Amniotic epithelial cell (primary cell): ENCODE measurements at regions not wholly inside any gene's neighbourhood (a gene's known extent, or its start where the extent isn't known, plus 50 kb on each side); places are given as distances from the start of the nearest gene placed in this dataset.

ENCODE experiments used
- DNase-seq: peaks from one replicate; pipeline ENCODE4 v3.0.0-alpha.2; 2010; ENCODE audit warnings: low read depth

- DNase-seq = no peak
Measured at GRCh38 chr14:85390236-85390635, 139.7 kb upstream of the FLRT2 start.

- DNase-seq = no peak
Measured at GRCh38 chr14:85391455-85391854, 138.5 kb upstream of the FLRT2 start.

- DNase-seq = no peak
Measured at GRCh38 chr14:85391892-85392291, 138.1 kb upstream of the FLRT2 start.

GRCh38 chr14:85399186-85399585, 130.8 kb upstream of the FLRT2 start:
- DNase-seq = peak; percentile 14

DNA sequence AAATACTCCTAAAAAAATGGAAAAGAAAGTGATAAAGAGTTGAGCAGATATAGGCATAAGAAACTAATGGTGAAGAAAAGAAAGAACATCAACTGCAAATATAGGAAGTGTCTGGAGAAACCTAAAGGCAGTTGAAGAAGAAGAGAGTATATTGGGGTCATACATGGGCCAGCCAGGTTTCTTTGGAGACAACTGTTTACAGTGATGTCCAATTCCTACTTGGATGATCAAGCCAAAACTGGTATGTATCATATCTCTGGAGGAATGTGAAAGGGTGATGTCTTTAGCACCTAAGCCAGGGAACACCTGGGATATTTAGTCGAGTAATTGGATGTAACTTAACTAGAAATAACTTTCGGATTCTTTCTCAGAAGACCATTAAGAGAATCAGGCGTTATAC, 129.3 kb upstream of the FLRT2 start:
- DNase-seq = no peak

DNA sequence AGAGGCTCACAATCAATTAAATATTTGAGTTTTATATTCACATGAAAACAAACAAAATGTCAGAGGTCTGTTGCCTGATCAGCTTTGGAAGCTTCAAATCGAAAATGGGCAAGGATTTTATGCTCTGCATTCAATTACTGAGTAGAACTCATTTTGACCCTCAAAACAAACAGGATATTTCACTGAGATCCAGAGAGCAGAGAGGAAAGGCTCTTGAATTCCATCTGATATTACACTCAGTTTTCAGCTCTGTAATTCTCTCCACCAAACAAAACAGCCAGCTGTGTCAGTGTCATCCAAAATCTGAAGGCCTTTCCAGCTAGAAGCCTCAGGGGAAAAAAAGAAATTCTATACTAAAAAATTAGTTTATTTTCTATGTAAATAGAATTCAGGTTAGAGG, 128.6 kb upstream of the FLRT2 start:
- no peak for DNase-seq

DNA sequence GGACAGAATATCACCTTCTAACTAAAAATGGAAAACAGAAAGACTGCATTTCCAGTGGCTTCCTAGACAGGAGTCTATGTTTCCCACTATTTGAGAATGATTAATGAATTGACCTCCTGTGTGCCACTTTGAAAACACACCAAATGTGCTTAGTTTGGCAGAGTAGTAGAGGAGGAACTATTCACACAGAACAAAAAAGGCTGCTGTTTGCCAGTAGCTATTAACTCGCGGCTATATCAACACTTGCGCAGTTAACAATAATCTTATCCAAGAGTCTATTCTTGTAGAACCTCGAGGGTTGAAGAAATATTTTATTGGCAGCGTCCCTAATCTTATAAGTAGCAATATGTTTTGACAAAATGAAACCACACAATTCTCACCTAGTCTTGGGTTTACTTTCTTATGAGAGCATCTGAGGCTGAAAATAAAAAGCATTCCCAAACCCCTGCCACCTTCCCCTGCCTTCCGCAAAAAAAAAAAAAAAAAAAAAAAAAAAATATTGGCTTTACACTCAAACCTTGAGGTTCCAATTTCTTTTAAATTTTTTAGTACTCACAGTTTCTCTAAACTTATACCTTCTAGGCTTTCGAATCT, 127.3 kb upstream of the FLRT2 start:
- DNase-seq = no peak

DNA sequence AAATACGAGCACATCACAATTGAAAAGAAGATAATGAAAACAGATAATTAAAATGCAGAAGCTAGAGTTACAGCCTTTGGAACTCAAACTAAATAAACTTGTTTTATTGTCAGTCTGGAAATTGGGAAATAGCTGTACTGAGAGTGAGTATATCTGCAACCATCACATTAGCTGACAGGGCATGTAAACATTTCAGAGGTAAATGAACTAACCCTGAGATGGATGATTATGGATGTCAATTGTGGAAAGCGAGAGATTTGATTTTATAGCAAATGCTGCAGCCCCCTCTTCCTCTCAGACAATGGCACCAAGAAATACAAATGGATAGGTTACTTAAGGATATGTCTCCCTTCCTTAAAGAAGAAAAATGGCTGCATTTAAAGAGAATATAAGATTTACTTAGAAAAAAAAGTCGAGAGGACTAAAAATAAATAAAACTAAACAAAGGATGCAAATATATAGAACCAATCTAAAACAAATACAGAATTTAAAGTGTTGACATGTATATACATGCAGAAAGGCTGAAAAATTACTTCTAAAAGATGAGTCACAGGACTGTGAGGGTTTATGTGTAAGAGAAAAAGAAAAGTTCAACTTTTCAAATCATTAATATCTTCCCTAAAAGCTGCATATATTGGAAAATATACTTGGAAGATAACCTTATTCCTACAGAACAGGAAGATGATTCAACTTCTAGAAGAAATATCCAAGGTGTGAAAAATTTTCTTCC, 120.3 kb upstream of the FLRT2 start:
- no peak for DNase-seq

DNA sequence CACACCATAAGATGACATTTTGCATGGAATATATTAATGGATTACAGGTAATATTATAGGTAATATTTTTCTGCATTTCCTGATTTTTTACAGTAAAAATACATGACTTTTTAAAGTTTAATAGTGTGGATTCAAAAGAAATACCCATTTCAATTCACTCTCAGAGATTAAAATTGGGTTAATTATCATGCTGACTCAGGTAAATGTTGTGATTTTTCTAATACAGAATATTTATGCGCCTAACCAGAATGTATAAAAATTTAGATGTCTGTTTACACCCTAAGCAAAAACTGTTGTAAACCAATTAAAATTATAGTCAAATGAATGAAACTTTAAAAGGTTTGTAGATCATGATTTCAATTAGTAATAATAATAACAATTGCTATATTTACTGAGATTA, 117.2 kb upstream of the FLRT2 start:
- DNase-seq = no peak

DNA sequence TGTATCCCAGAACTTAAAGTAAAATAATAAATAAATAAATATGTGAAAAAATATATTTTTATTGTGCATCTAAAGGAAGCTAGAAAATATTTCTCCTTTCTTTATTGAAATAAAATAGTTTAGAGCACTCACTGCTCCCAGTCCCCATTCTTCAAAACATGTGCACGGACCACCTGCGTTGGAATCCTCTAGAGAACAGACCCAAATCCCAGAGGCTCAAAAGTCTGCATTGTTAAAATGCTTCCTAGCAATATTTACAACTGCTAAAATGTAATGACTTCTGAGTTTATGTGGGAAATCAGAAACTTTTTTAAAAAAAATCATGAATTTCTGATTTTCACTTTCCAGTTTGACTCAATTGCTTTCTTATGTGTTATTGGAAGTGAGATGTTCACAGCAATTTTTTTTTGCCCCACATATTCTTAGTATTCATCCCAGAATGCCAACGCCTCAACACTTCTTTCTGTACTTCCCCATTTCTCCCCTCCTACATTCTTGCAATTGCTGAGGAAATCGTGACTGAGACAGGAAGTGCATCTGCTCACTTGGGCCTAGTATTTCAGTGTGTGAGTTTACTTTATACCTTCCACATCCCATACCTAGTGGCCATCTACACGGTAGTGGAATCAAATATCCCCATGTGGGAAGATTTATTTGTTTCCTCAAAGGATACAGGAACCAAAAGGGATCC, 116.0 kb upstream of the FLRT2 start:
- no peak for DNase-seq

DNA sequence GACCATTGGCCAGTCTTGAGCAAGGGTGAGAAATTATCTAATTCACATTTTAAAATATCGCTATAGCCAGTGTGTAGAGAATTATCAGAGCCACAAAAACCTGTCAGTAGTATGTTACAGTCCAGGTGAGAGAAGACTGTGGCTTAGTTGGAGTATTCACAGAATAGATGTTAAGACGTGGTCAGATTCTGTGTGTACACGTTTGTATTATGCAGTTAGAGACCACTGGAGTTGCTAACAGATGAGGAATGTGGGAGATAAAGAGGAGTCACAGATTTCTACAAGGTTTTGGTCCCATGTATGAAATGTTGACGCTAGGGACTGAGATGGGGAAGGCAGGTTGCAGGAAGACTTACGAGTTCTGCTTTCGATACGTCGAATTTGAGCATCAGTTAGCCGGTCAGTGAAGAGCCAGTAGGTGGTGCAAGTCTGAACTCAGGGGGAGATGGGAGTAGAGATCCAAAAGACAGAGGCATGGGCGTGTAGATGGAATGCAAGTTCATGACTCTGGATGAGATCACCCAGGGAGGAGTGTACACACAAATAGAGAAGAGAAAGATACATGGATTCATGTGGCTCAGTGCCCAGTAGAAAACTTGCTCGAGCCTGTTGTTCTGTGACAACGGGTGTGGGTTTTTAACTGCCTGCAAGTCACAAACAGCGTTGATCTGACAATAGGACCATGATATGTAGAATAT, 114.8 kb upstream of the FLRT2 start:
- DNase-seq = peak; percentile 96

DNA sequence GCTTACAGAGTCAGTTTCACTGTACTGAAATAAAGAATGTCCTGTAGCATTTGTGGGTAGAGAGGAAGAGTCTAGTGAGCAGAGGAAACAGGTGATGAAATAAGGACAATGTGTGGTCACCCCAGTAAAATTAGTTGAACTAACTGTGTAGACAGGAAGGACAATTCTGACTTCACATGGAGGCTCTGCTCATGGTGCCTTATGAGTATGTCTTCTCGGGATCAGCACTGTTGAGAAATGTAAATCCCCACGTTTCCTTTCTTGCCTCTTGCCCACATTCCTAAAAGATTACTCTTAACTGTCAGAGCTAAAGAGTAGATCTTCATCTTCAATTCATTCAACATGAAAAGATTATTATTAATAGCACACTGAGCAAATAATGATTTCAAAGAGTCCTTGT, 113.2 kb upstream of the FLRT2 start:
- peak; percentile 91 for DNase-seq

DNA sequence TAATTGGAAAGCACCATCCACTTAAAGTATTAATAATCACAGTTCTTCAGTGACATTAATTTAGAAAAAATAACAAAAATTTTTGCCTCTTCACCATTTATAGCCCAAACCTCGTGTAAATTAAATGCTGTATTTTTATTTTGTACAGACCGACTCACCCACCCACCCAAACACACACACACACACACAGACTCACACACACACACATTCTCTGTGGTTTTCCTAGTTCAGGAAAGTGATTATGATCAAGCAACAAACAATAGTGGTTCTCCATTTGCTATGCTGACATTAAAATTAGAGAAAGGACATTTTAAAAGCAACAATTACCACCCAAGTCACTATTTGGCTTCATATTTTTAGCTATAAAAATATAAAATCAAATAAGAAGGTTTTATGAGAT, 112.5 kb upstream of the FLRT2 start:
- no peak for DNase-seq

- DNase-seq = no peak
Measured at GRCh38 chr14:85418721-85419120, 111.2 kb upstream of the FLRT2 start.

- no peak for DNase-seq
Measured at GRCh38 chr14:85420278-85420677, 109.7 kb upstream of the FLRT2 start.

DNA sequence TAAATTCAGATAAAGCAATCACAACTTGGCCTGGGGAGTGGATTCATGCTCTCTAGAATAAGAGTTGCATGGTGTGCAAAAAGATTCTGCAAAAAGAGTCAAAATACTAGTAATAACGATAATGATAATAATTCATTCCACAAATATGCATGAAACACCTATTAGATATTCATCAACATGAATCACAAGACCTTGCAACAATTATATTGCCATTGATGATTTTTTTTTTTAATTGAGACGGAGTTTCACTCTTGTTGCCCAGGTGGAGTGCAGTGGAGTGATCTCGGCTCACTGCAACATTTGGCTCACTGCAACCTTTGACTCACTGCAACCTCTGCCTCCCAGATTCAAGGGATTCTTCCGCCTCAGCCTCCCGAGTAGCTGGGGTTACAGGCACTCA, 109.2 kb upstream of the FLRT2 start:
- DNase-seq = no peak

DNA sequence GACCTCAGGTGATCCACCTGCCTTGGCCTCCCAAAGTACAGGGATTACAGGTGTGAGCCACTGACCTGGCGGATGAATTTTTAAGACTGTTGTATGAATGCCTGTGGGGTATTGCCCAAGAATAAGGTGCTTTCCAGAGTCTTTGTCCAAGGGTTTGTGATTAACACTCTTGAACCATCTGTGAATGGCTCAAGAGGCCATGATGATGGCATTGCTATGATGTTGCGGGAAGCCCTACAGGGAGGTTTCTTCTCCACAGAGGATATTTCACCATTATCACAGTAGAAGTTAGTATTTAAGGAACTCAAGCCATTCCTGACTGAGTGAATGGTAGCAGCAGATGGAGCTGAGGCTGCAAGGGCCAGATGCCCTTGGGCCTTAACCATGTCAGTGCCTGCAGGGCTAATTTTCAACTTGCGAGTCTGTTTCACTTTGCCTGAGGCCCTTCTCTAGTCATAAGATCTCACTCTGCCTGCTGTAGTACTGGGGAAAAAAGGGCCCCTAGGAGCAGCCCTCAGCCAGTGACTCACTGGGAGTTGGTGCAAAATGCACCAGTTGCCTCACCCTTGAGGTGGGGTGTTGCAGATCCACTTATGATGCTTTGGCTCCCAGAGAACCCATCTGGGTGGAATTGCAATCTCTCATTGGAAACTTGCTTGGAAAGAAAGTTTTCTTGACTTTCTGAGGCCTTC, 108.6 kb upstream of the FLRT2 start:
- DNase-seq = peak; percentile 93

DNA sequence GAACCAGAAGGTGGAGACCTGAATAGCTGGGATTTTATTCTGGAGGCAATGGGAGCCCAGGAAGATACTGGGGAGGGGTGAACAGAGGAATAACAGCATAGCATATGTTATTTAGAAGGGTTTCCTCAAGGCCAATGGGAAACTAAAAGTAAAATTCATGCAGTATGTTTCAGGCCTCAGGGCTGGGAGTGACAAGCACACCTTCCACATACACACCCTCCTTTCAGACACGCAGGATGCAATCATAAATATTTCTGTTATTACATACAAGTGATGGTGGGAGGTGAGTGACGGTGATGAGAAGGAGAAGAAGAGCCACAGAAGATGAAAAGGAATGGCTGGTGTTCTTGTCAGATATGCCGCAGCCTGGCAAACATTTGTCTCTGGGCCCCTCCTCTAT, 106.1 kb upstream of the FLRT2 start:
- no peak for DNase-seq

GRCh38 chr14:85425507-85425906, 104.4 kb upstream of the FLRT2 start:
- DNase-seq = no peak

GRCh38 chr14:85426068-85426935, 103.6 kb upstream of the FLRT2 start:
- peak; percentile 41 for DNase-seq

- peak; percentile 13 for DNase-seq
Measured at GRCh38 chr14:85428926-85429325, 101.0 kb upstream of the FLRT2 start.
